ENCODE measurements at regions not wholly inside any gene's neighbourhood (a gene's known extent, or its start where the extent isn't known, plus 50 kb on each side); places are given as distances from the start of the nearest gene placed in this dataset.
"Not testable (repeated sequence)": the region's sequence is repeated elsewhere in the genome, so short reads cannot be mapped to it uniquely, and the experiment has no call there.

- Histone ChIP-seq H3K4me3 (ENCODE audit: low read depth, low read length) (no peak overlapping the region), H3K36me3 (no peaks in the 10 kb centered on the region), H3K27me3 (ENCODE audit: insufficient read depth, low read depth, severe bottlenecking) (no peaks in the 10 kb centered on the region), H3K27ac (no peak overlapping the region), H3K9me3 (ENCODE audit: severe bottlenecking) (no peaks in the 10 kb centered on the region)
- no peak for TF ChIP-seq CTCF (IDR thresholded peaks at IDR 0.05; ENCODE audit: low read depth, low read length)
- no peak for DNase-seq
Observed at GRCh38 chr21:25189497-25189896, 417.8 kb downstream of the MRPL39 start.

- H3K9me3 ChIP-seq (ENCODE audit: severe bottlenecking): no peaks in the 10 kb centered on the region
- H3K4me3 ChIP-seq (ENCODE audit: low read depth, low read length): no peak overlapping the region
- no peaks in the 10 kb centered on the region for H3K27me3 ChIP-seq (ENCODE audit: insufficient read depth, low read depth, severe bottlenecking)
- H3K27ac ChIP-seq: no peak overlapping the region
- H3K36me3 ChIP-seq: no peaks in the 10 kb centered on the region
- no peak for TF ChIP-seq CTCF (IDR thresholded peaks at IDR 0.05; ENCODE audit: low read depth, low read length)
- DNase-seq: no peak
Observed at GRCh38 chr21:25188677-25189079, 418.6 kb downstream of the MRPL39 start.

GRCh38 chr21:25186273-25186672, 421.0 kb downstream of the MRPL39 start:
- no peak for DNase-seq
- TF ChIP-seq CTCF (IDR thresholded peaks at IDR 0.05; ENCODE audit: low read depth, low read length): no peak
- Histone ChIP-seq H3K27ac (no peak overlapping the region), H3K4me3 (ENCODE audit: low read depth, low read length) (no peak overlapping the region), H3K27me3 (ENCODE audit: insufficient read depth, low read depth, severe bottlenecking) (no peaks in the 10 kb centered on the region), H3K36me3 (no peaks in the 10 kb centered on the region), H3K9me3 (ENCODE audit: severe bottlenecking) (no peaks in the 10 kb centered on the region)

GRCh38 chr21:25183577-25183976, 423.7 kb downstream of the MRPL39 start:
- Histone ChIP-seq H3K27me3 (ENCODE audit: insufficient read depth, low read depth, severe bottlenecking) (no peaks in the 10 kb centered on the region), H3K36me3 (no peaks in the 10 kb centered on the region), H3K4me3 (ENCODE audit: low read depth, low read length) (no peak overlapping the region), H3K9me3 (ENCODE audit: severe bottlenecking) (no peaks in the 10 kb centered on the region), H3K27ac (no peak overlapping the region)
- no peak for TF ChIP-seq CTCF (IDR thresholded peaks at IDR 0.05; ENCODE audit: low read depth, low read length)
- DNase-seq: no peak

- not testable (repeated sequence) for H3K36me3 ChIP-seq; H3K27me3 ChIP-seq (ENCODE audit: insufficient read depth, low read depth, severe bottlenecking); H3K9me3 ChIP-seq (ENCODE audit: severe bottlenecking); DNase-seq; H3K4me3 ChIP-seq (ENCODE audit: low read depth, low read length); H3K27ac ChIP-seq
Observed at GRCh38 chr21:25181690-25182089, 425.6 kb downstream of the MRPL39 start.

GRCh38 chr21:25179116-25179515, 428.2 kb downstream of the MRPL39 start:
- no peak for TF ChIP-seq CTCF (IDR thresholded peaks at IDR 0.05; ENCODE audit: low read depth, low read length)
- no peak overlapping the region for H3K4me3 ChIP-seq (ENCODE audit: low read depth, low read length)
- H3K27me3 ChIP-seq (ENCODE audit: insufficient read depth, low read depth, severe bottlenecking): no peaks in the 10 kb centered on the region
- no peaks in the 10 kb centered on the region for H3K9me3 ChIP-seq (ENCODE audit: severe bottlenecking)
- H3K27ac ChIP-seq: no peak overlapping the region
- H3K36me3 ChIP-seq: no peaks in the 10 kb centered on the region
- no peak for DNase-seq

Data from WERI-Rb-1 (cell line).